ENCODE measurements at regions not wholly inside any gene's neighbourhood (a gene's known extent, or its start where the extent isn't known, plus 50 kb on each side); places are given as distances from the start of the nearest gene placed in this dataset.

- DNase-seq (ENCODE audit: low read depth, low spot score): no peak
- Histone ChIP-seq H3K9me3 (ENCODE audit: control insufficient read depth in 1 of 2, insufficient read depth in 1 of 2, low read depth in 1 of 2, low read length in 2 of 2) (no peaks in the 10 kb centered on the region), H3K9me2 (ENCODE audit: insufficient read depth) (no peaks in the 10 kb centered on the region), H3K4me2 (ENCODE audit: low read length) (no peak overlapping the region), H3K79me2 (ENCODE audit: insufficient read depth, low read length) (no peaks in the 10 kb centered on the region), H2AFZ (ENCODE audit: low read depth, low read length, poor library complexity, severe bottlenecking) (no peak overlapping the region), H3K4me3 (replicated peaks in 1 of 2; ENCODE audit: low read depth in 1 of 2, low read length in 2 of 2) (no peak overlapping the region), H3K27me3 (ENCODE audit: insufficient read depth, low read length) (no peaks in the 10 kb centered on the region; the same call in 1 of the 2 replicates), H4K20me1 (ENCODE audit: insufficient read depth) (no peaks in the 10 kb centered on the region), H3K27ac (ENCODE audit: low read depth, low read length) (no peak overlapping the region), H3K36me3 (ENCODE audit: control insufficient read depth in 1 of 2, insufficient read depth in 2 of 2, low read length in 2 of 2) (no peaks in the 10 kb centered on the region), H3K4me1 (ENCODE audit: control insufficient read depth in 1 of 2, insufficient read depth in 2 of 2, low read length in 2 of 2) (no peaks in the 10 kb centered on the region), H3K9ac (ENCODE audit: low read length) (no peak overlapping the region)
- BruUV-seq (replicated peaks): no TSS peak
- ATAC-seq: no peak
- ChIA-PET POLR2A (no interaction called here), RAD21 (ENCODE audit: low non-redundant PET in 1 of 2, low total read pairs in 2 of 2, uncharacterized antibody in 2 of 2, unreplicated experiment in 2 of 2) (no interaction called here), CTCF (no interaction called here)
- TF ChIP-seq SP1 (IDR thresholded peaks at IDR 0.05; ENCODE audit: low read depth) (no peak), JUND (IDR thresholded peaks at IDR 0.05) (no peak), CTCF (IDR thresholded peaks at IDR 0.05 in 2 of 3, conservative IDR thresholded peaks at IDR 0.05 in 1 of 3; ENCODE audit: borderline replicate concordance in 1 of 3, insufficient read depth in 1 of 3, low read depth in 2 of 3, low read length in 2 of 3) (no peak), REST (IDR thresholded peaks at IDR 0.05; ENCODE audit: low read depth) (no peak), EGR1 (IDR thresholded peaks at IDR 0.05; ENCODE audit: low read depth) (no peak), MAX (IDR thresholded peaks at IDR 0.05) (no peak), ATF3 (IDR thresholded peaks at IDR 0.05) (no peak), SIN3A (IDR thresholded peaks at IDR 0.05; ENCODE audit: low read depth) (no peak), SRF (IDR thresholded peaks at IDR 0.05; ENCODE audit: low read depth) (no peak), CEBPB (IDR thresholded peaks at IDR 0.05; ENCODE audit: low read depth) (no peak), ELF1 (IDR thresholded peaks at IDR 0.05; ENCODE audit: borderline replicate concordance, low read depth) (no peak), CBX3 (IDR thresholded peaks at IDR 0.05; ENCODE audit: low read depth) (no peak), EZH2phosphoT487 (IDR thresholded peaks at IDR 0.05; ENCODE audit: borderline replicate concordance) (no peak), FOSL1 (IDR thresholded peaks at IDR 0.05; ENCODE audit: low read depth) (no peak), TCF7L2 (IDR thresholded peaks at IDR 0.05; ENCODE audit: borderline replicate concordance, extremely low read depth, insufficient read depth, insufficient read length) (no peak), POLR2AphosphoS5 (IDR thresholded peaks at IDR 0.05; ENCODE audit: low read depth, low read length) (no peak), RAD21 (IDR thresholded peaks at IDR 0.05; ENCODE audit: low read depth) (no peak), POLR2A (IDR thresholded peaks at IDR 0.05; ENCODE audit: borderline replicate concordance, extremely low read depth, insufficient read depth, insufficient read length) (no peak), ZNF274 (IDR thresholded peaks at IDR 0.05; ENCODE audit: low read depth, low read length) (no peak), ZFX (IDR thresholded peaks at IDR 0.05) (no peak)
- intact Hi-C loops (cut with micrococcal nuclease): no loop called here
Measured at GRCh38 chr9:95609426-95609825, 92.7 kb upstream of the PTCH1 start.
